HG02588 (cell line): ENCODE measurements at regions not wholly inside any gene's neighbourhood (a gene's known extent, or its start where the extent isn't known, plus 50 kb on each side); places are given as distances from the start of the nearest gene placed in this dataset.
"Not testable (repeated sequence)": the region's sequence is repeated elsewhere in the genome, so short reads cannot be mapped to it uniquely, and the experiment has no call there.

Source experiments
- ATAC-seq: cut with Tn5 transposase; IDR thresholded peaks from one replicate; pipeline ENCODE4 v1.9.1; 2021; ENCODE audit warnings: mild to moderate bottlenecking, moderate library complexity; ENCODE audit not compliant: unreplicated experiment

- ATAC-seq, result no peak
Observed at GRCh38 chr2:103364177-103364576, 602.3 kb downstream of the TMEM182 start.

- no peak for ATAC-seq
Observed at GRCh38 chr2:103365071-103365470, 603.2 kb downstream of the TMEM182 start.

- ATAC-seq, result no peak
Observed at GRCh38 chr2:103367877-103368276, 606.0 kb downstream of the TMEM182 start.

- ATAC-seq, result no peak
Observed at GRCh38 chr2:103383541-103383940, 621.7 kb downstream of the TMEM182 start.

GRCh38 chr2:103386872-103387271 lies 625.0 kb downstream of the TMEM182 start:
- no peak for ATAC-seq

GRCh38 chr2:103387888-103388287 lies 626.1 kb downstream of the TMEM182 start:
- ATAC-seq, result no peak

- ATAC-seq, result no peak
Observed at GRCh38 chr2:103396152-103396551, 634.3 kb downstream of the TMEM182 start.

GRCh38 chr2:103401621-103402020 lies 639.8 kb downstream of the TMEM182 start:
- ATAC-seq, result no peak

- ATAC-seq, result no peak
Observed at GRCh38 chr2:103402336-103402735, 640.5 kb downstream of the TMEM182 start.

GRCh38 chr2:103402944-103403343 lies 641.1 kb downstream of the TMEM182 start:
- ATAC-seq, result no peak

GRCh38 chr2:103403388-103403787 lies 641.6 kb downstream of the TMEM182 start:
- ATAC-seq, result not testable (repeated sequence)

GRCh38 chr2:103410221-103410620 lies 648.4 kb downstream of the TMEM182 start:
- no peak for ATAC-seq

- no peak for ATAC-seq
Observed at GRCh38 chr2:103419506-103419905, 657.7 kb downstream of the TMEM182 start.

GRCh38 chr2:103423100-103423499 lies 661.3 kb downstream of the TMEM182 start:
- no peak for ATAC-seq

- ATAC-seq, result no peak
Observed at GRCh38 chr2:103427567-103427966, 665.7 kb downstream of the TMEM182 start.

GRCh38 chr2:103430191-103430590 lies 668.4 kb downstream of the TMEM182 start:
- no peak for ATAC-seq

- ATAC-seq, result no peak
Observed at GRCh38 chr2:103435010-103435409, 673.2 kb downstream of the TMEM182 start.

- ATAC-seq, result no peak
Observed at GRCh38 chr2:103437161-103437560, 675.3 kb downstream of the TMEM182 start.

GRCh38 chr2:103445347-103445746 lies 683.5 kb downstream of the TMEM182 start:
- no peak for ATAC-seq

- ATAC-seq, result no peak
Observed at GRCh38 chr2:103448495-103448894, 686.7 kb downstream of the TMEM182 start.

- ATAC-seq, result no peak
Observed at GRCh38 chr2:103451283-103451682, 689.5 kb downstream of the TMEM182 start.

- no peak for ATAC-seq
Observed at GRCh38 chr2:103459283-103459682, 697.5 kb downstream of the TMEM182 start.

- no peak for ATAC-seq
Observed at GRCh38 chr2:103462101-103462500, 700.3 kb downstream of the TMEM182 start.

- no peak for ATAC-seq
Observed at GRCh38 chr2:103462712-103463111, 700.9 kb downstream of the TMEM182 start.
